HEK293 (cell line): ENCODE measurements at regions not wholly inside any gene's neighbourhood (a gene's known extent, or its start where the extent isn't known, plus 50 kb on each side); places are given as distances from the start of the nearest gene placed in this dataset.
A peak's percentile ranks its signal among the peaks of the same experiment; 100 is the strongest.
"Not testable (repeated sequence)": the region's sequence is repeated elsewhere in the genome, so short reads cannot be mapped to it uniquely, and the experiment has no call there.

Source experiments
- CTCF ChIA-PET: fragments of 350-600 bp; formaldehyde crosslinking; extraction: SDS; loops from one replicate; lab custom pipeline; 2021; ENCODE audit warnings: antibody characterized with exemption; lab: Yijun Ruan, JAX
- POLR2A ChIA-PET: fragments of 300-600 bp; formaldehyde crosslinking; extraction: SDS; loops from one replicate; lab custom pipeline; 2020; ENCODE audit warnings: antibody characterized with exemption, inconsistent platforms; lab: Yijun Ruan, JAX
- H3K27ac ChIP-seq: fragments of 200-500 bp; sonication (Bioruptor generic); 2 replicates; pipeline ENCODE4 v1.5.1; 2014; ENCODE audit warnings: low read depth, low read length, control low read depth, inconsistent platforms; ENCODE audit errors: extremely low read depth
- H3K36me3 ChIP-seq, 2 experiments: fragments of 200-500 bp in 1 of 2; sonication (Bioruptor generic) in 1 of 2; 1 replicate in 1 of 2; 2 replicates in 1 of 2; pipeline ENCODE4 v1.5.1; 2014 to 2017; ENCODE audit warnings: inconsistent platforms in 2 of 2, low read length in 2 of 2; ENCODE audit not compliant: control insufficient read depth in 2 of 2, insufficient read depth in 1 of 2
- H3K4me1 ChIP-seq: fragments of 200-500 bp; sonication (Bioruptor generic); 2 replicates; pipeline ENCODE4 v1.5.1; 2014; ENCODE audit warnings: mild to moderate bottlenecking, low read length, inconsistent platforms; ENCODE audit not compliant: control insufficient read depth, insufficient read depth
- H3K4me3 ChIP-seq: 2 replicates; pipeline ENCODE4 v1.5.1; 2011; ENCODE audit warnings: low read depth, mild to moderate bottlenecking, control low read depth, low read length, moderate library complexity
- H3K9me3 ChIP-seq: fragments of 200-500 bp; sonication (Bioruptor generic); 2 replicates; pipeline ENCODE4 v1.5.1; 2014; ENCODE audit warnings: low read depth, low read length, inconsistent platforms; ENCODE audit not compliant: control insufficient read depth, insufficient read depth
- CTCF ChIP-seq: fragments of 450-650 bp; formaldehyde crosslinking; IDR thresholded peaks from 2 replicates; pipeline ENCODE4 v1.5.1; 2016; ENCODE audit warnings: missing biosample characterization, missing genetic modification characterization
- ELK4 ChIP-seq: IDR thresholded peaks from 2 replicates; pipeline ENCODE4 v1.6.1; 2011; ENCODE audit warnings: mild to moderate bottlenecking, low read depth, low read length, borderline replicate concordance
- FEZF1 ChIP-seq: fragments of 450-650 bp; formaldehyde crosslinking; IDR thresholded peaks from 2 replicates; pipeline ENCODE4 v1.5.1; 2016; ENCODE audit warnings: missing biosample characterization, missing genetic modification characterization
- GFI1B ChIP-seq: fragments of 450-650 bp; formaldehyde crosslinking; IDR thresholded peaks from 2 replicates; pipeline ENCODE4 v1.5.1; 2016; ENCODE audit warnings: missing biosample characterization, missing genetic modification characterization
- IKZF3 ChIP-seq: fragments of 450-650 bp; IDR thresholded peaks from 2 replicates; pipeline ENCODE4 v1.5.0; 2018; ENCODE audit warnings: missing biosample characterization, mild to moderate bottlenecking, missing genetic modification characterization, moderate library complexity
- OVOL3 ChIP-seq: fragments of 450-650 bp; formaldehyde crosslinking; IDR thresholded peaks from 2 replicates; pipeline ENCODE4 v1.5.1; 2016; ENCODE audit warnings: missing biosample characterization, missing genetic modification characterization
- ZBTB20 ChIP-seq: fragments of 450-650 bp; formaldehyde crosslinking; IDR thresholded peaks from 2 replicates; pipeline ENCODE4 v1.5.1; 2016; ENCODE audit warnings: missing biosample characterization, missing genetic modification characterization
- ZFP69B ChIP-seq: fragments of 450-650 bp; formaldehyde crosslinking; IDR thresholded peaks from 2 replicates; pipeline ENCODE4 v1.5.1; 2016; ENCODE audit warnings: missing biosample characterization, missing genetic modification characterization
- ZNF174 ChIP-seq: fragments of 450-650 bp; formaldehyde crosslinking; IDR thresholded peaks from 2 replicates; pipeline ENCODE4 v1.5.0; 2017; ENCODE audit warnings: missing biosample characterization, mild to moderate bottlenecking, missing genetic modification characterization
- ZNF24 ChIP-seq: fragments of 450-650 bp; formaldehyde crosslinking; IDR thresholded peaks from 2 replicates; pipeline ENCODE4 v1.5.1; 2016; ENCODE audit warnings: missing biosample characterization, missing genetic modification characterization
- ZNF280C ChIP-seq: fragments of 450-650 bp; formaldehyde crosslinking; IDR thresholded peaks from 2 replicates; pipeline ENCODE4 v1.5.1; 2016; ENCODE audit warnings: missing biosample characterization, missing genetic modification characterization
- ZNF311 ChIP-seq: fragments of 450-650 bp; formaldehyde crosslinking; IDR thresholded peaks from 2 replicates; pipeline ENCODE4 v1.5.1; 2017; ENCODE audit warnings: missing biosample characterization, missing genetic modification characterization, borderline replicate concordance
- ZNF423 ChIP-seq: fragments of 450-650 bp; formaldehyde crosslinking; IDR thresholded peaks from 2 replicates; pipeline ENCODE4 v1.5.1; 2016; ENCODE audit warnings: missing biosample characterization, missing genetic modification characterization
- ZNF449 ChIP-seq: fragments of 450-650 bp; formaldehyde crosslinking; IDR thresholded peaks from 2 replicates; pipeline ENCODE4 v1.5.1; 2017; ENCODE audit warnings: missing biosample characterization, mild to moderate bottlenecking, missing genetic modification characterization, moderate library complexity
- ZNF513 ChIP-seq: fragments of 450-650 bp; IDR thresholded peaks from 2 replicates; pipeline ENCODE4 v1.5.1; 2018; ENCODE audit warnings: missing biosample characterization, missing genetic modification characterization
- ZNF548 ChIP-seq: fragments of 450-650 bp; formaldehyde crosslinking; IDR thresholded peaks from 2 replicates; pipeline ENCODE4 v1.5.1; 2016; ENCODE audit warnings: missing biosample characterization, missing genetic modification characterization
- ZNF560 ChIP-seq: fragments of 450-650 bp; formaldehyde crosslinking; IDR thresholded peaks from 2 replicates; pipeline ENCODE4 v1.5.1; 2017; ENCODE audit warnings: missing biosample characterization, missing genetic modification characterization, borderline replicate concordance
- ZNF596 ChIP-seq: fragments of 450-650 bp; IDR thresholded peaks from 2 replicates; pipeline ENCODE4 v1.5.0; 2018; ENCODE audit warnings: missing biosample characterization, mild to moderate bottlenecking, missing genetic modification characterization, moderate library complexity
- ZNF629 ChIP-seq: fragments of 450-650 bp; formaldehyde crosslinking; IDR thresholded peaks from 2 replicates; pipeline ENCODE4 v1.5.1; 2017; ENCODE audit warnings: missing biosample characterization, missing genetic modification characterization
- ZNF747 ChIP-seq: fragments of 450-650 bp; formaldehyde crosslinking; IDR thresholded peaks from 2 replicates; pipeline ENCODE4 v1.5.1; 2016; ENCODE audit warnings: missing biosample characterization, missing genetic modification characterization
- ZNF768 ChIP-seq: fragments of 450-650 bp; formaldehyde crosslinking; IDR thresholded peaks from 2 replicates; pipeline ENCODE4 v1.5.1; 2018; ENCODE audit warnings: missing biosample characterization, mild to moderate bottlenecking, missing genetic modification characterization
- ZNF776 ChIP-seq: fragments of 450-650 bp; formaldehyde crosslinking; IDR thresholded peaks from 2 replicates; pipeline ENCODE4 v1.5.0; 2017; ENCODE audit warnings: missing biosample characterization, missing genetic modification characterization, borderline replicate concordance
- ZNF792 ChIP-seq: fragments of 450-650 bp; formaldehyde crosslinking; IDR thresholded peaks from 2 replicates; pipeline ENCODE4 v1.5.1; 2016; ENCODE audit warnings: missing biosample characterization, missing genetic modification characterization
- ZSCAN5A ChIP-seq: fragments of 450-650 bp; formaldehyde crosslinking; IDR thresholded peaks from 2 replicates; pipeline ENCODE4 v1.5.1; 2016; ENCODE audit warnings: missing biosample characterization, missing genetic modification characterization

- H3K4me1 ChIP-seq: no peaks in the 10 kb centered on the region; the same call in 1 of the 2 replicates
- H3K27ac ChIP-seq: no peak overlapping the region
- ChIA-PET POLR2A (no interaction called here), CTCF (no interaction called here)
- no peaks in the 10 kb centered on the region for H3K36me3 ChIP-seq
- no peaks in the 10 kb centered on the region for H3K9me3 ChIP-seq
- H3K4me3 ChIP-seq: no peak overlapping the region
- TF ChIP-seq ZNF280C (tag by site-specific recombination): no peak
- no peak for TF ChIP-seq ZNF596 (tag by site-specific recombination)
- TF ChIP-seq ZNF747: no peak
- no peak for TF ChIP-seq ZNF560 (tag by site-specific recombination)
- TF ChIP-seq OVOL3: no peak
- TF ChIP-seq ZNF776 (tag by site-specific recombination): no peak
- no peak for TF ChIP-seq ZNF629 (tag by site-specific recombination)
- no peak for TF ChIP-seq ZNF311 (tag by site-specific recombination)
- no peak for TF ChIP-seq IKZF3 (tag by site-specific recombination)
- TF ChIP-seq ZSCAN5A (tag by site-specific recombination): no peak
Observed at GRCh38 chr1:203559523-203559922, 65.6 kb downstream of the OPTC start.

- H3K27ac ChIP-seq, POLR2A ChIA-PET, H3K4me3 ChIP-seq, H3K9me3 ChIP-seq, H3K4me1 ChIP-seq, H3K36me3 ChIP-seq: not testable (repeated sequence)
- CTCF ChIA-PET: interaction anchor here (0.8 kb wide), 1 partner anchor 234 kb away, joined by 3 read pairs; the partner anchor contains the start of genes ZBED6 and ZC3H11A
- peak; percentile 93 for TF ChIP-seq ZNF513 (tag by site-specific recombination)
Observed at GRCh38 chr1:203561761-203562160, 64.9 kb upstream of the ATP2B4 start.

GRCh38 chr1:203563291-203563690 is 63.3 kb upstream of the ATP2B4 start:
- ChIA-PET POLR2A (no interaction called here), CTCF (no interaction called here)
- Histone ChIP-seq H3K36me3 (no peaks in the 10 kb centered on the region), H3K27ac (no peak overlapping the region), H3K9me3 (no peaks in the 10 kb centered on the region), H3K4me1 (no peaks in the 10 kb centered on the region; the same call in 1 of the 2 replicates), H3K4me3 (no peak overlapping the region)
- TF ChIP-seq ZNF449 (tag by site-specific recombination) (no peak), ZFP69B (tag by site-specific recombination) (no peak), CTCF (tag by site-specific recombination) (no peak), ZNF792 (tag by site-specific recombination) (no peak), ZNF24 (no peak), ELK4 (no peak), ZNF768 (tag by site-specific recombination) (no peak), ZNF548 (tag by site-specific recombination) (no peak), ZNF560 (tag by site-specific recombination) (no peak), ZBTB20 (tag by site-specific recombination) (no peak), GFI1B (tag by site-specific recombination) (no peak), ZNF423 (tag by site-specific recombination) (no peak), ZNF174 (no peak), FEZF1 (tag by site-specific recombination) (no peak)
